ENCODE measurements at regions not wholly inside any gene's neighbourhood (a gene's known extent, or its start where the extent isn't known, plus 50 kb on each side); places are given as distances from the start of the nearest gene placed in this dataset.

DNA sequence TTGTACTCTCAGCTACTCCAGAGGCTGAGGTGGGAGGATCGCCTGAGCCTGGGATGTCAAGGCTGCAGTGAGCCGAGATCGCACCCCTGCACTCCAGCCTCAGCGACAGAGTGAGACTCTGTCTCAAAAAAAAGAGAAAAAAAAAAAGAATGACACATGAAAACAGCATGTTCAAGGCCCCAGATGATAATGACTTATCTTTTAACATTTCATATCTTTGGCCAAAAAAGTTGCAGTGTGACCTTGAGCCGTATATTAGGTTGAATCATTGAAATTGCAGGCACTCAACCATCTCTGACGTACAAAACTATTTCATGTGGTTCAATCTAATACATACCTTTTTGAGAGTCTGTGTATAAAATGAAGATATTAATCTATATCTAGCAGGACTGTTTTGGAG, 79.1 kb upstream of the CPEB4 start (continued):
- TF ChIP-seq, protein P1, sequence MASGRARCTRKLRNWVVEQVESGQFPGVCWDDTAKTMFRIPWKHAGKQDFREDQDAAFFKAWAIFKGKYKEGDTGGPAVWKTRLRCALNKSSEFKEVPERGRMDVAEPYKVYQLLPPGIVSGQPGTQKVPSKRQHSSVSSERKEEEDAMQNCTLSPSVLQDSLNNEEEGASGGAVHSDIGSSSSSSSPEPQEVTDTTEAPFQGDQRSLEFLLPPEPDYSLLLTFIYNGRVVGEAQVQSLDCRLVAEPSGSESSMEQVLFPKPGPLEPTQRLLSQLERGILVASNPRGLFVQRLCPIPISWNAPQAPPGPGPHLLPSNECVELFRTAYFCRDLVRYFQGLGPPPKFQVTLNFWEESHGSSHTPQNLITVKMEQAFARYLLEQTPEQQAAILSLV (tag; IDR thresholded peaks at IDR 0.05) = no peak
- TF ChIP-seq RB1 (IDR thresholded peaks at IDR 0.05; ENCODE audit: low read depth) = no peak
- no peak for TF ChIP-seq RBM14 (IDR thresholded peaks at IDR 0.05; ENCODE audit: borderline replicate concordance, insufficient read depth, low read depth, low read length)
- no peak for TF ChIP-seq MBD2 (IDR thresholded peaks at IDR 0.05; ENCODE audit: borderline replicate concordance, low read depth)
- TF ChIP-seq TEAD2 (tag; IDR thresholded peaks at IDR 0.05) = no peak
- TF ChIP-seq SMARCE1 (IDR thresholded peaks at IDR 0.05) = peak; percentile 51; the same call in 1 of the 2 replicates
- TF ChIP-seq CTBP1 (IDR thresholded peaks at IDR 0.05; ENCODE audit: borderline replicate concordance) = 0 out of 2 replicates have a peak, but pooled peaks have one; percentile 15
- no peak for TF ChIP-seq SP2 (IDR thresholded peaks at IDR 0.05; ENCODE audit: extremely low read depth, low read depth, low read length, poor library complexity, severe bottlenecking)
- peak; percentile 20; the same call in 1 of the 2 replicates for TF ChIP-seq CBFA2T2 (conservative IDR thresholded peaks at IDR 0.05)
- TF ChIP-seq NBN (IDR thresholded peaks at IDR 0.05; ENCODE audit: low read depth) = no peak
- peak; percentile 25; the same call in 1 of the 2 replicates for TF ChIP-seq EP300 (IDR thresholded peaks at IDR 0.05; ENCODE audit: low read length)
- no peak for TF ChIP-seq LARP7 (IDR thresholded peaks at IDR 0.05)
- peak; percentile 64 for TF ChIP-seq DPF2 (IDR thresholded peaks at IDR 0.05)
- no peak for TF ChIP-seq POU5F1 (IDR thresholded peaks at IDR 0.05; ENCODE audit: borderline replicate concordance, low read depth, low read length, partially characterized antibody)
- no peak for TF ChIP-seq ESRRB (CRISPR knock-in tag; IDR thresholded peaks at IDR 0.05; ENCODE audit: borderline replicate concordance)
- peak; percentile 72 for TF ChIP-seq ARID1B (IDR thresholded peaks at IDR 0.05)

All from K562 (cell line).